ENCODE measurements at regions not wholly inside any gene's neighbourhood (a gene's known extent, or its start where the extent isn't known, plus 50 kb on each side); places are given as distances from the start of the nearest gene placed in this dataset.
A peak's percentile ranks its signal among the peaks of the same experiment; 100 is the strongest.
"Not testable (repeated sequence)": the region's sequence is repeated elsewhere in the genome, so short reads cannot be mapped to it uniquely, and the experiment has no call there.

GRCh38 chr9:81014945-81015344 lies 674.4 kb downstream of the TLE1 start:
- DNase-seq (ENCODE audit: low read depth, low spot score), result not testable (repeated sequence)

GRCh38 chr9:81013191-81013590 lies 676.2 kb downstream of the TLE1 start:
- peak; percentile 38 for DNase-seq (ENCODE audit: low read depth, low spot score)

- no peak for DNase-seq (ENCODE audit: low read depth, low spot score)
These were observed 686.4 kb downstream of the TLE1 start for GRCh38 chr9:81002906-81003305.

- DNase-seq (ENCODE audit: low read depth, low spot score), result peak; percentile 20
These were observed 687.1 kb downstream of the TLE1 start for GRCh38 chr9:81002242-81002641.

- DNase-seq (ENCODE audit: low read depth, low spot score), result no peak
These were observed 693.6 kb downstream of the TLE1 start for GRCh38 chr9:80995759-80996158.

GRCh38 chr9:80994892-80995291 lies 694.5 kb downstream of the TLE1 start:
- no peak for DNase-seq (ENCODE audit: low read depth, low spot score)

DNA sequence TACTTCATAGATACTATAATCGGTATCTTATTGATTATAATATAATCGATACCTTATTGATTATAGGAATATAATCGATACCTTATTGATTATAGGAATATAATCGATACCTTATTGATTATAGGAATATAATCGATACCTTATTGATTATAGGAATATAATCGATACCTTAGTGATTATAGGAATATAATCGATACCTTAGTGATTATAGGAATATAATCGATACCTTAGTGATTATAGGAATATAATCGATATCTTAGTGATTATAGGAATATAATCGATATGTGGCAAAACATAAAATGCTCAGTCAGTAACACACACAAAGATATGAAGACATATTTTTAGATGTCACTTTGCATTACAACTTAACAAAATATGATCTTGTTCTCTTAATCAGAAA lies 703.8 kb downstream of the TLE1 start:
- DNase-seq (ENCODE audit: low read depth, low spot score), result not testable (repeated sequence)

DNA sequence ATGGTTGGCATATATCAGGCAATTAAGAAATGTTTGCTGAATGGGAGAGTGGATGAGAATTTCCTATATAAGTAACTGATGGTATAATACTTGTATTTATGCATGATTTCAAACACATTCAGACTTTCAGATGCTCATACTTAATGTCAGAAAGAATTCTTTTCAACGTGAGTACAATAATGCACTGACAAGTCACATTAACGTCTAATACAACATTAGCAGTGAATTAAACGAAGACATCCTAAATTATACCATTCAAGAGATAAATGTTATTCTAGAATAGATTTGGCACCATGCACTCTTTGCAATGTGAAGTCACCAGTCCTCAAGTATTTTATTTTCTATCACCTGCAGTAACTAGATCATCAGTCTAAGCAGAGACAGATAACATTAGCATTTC lies 712.9 kb downstream of the TLE1 start:
- no peak for DNase-seq (ENCODE audit: low read depth, low spot score)

- DNase-seq (ENCODE audit: low read depth, low spot score), result not testable (repeated sequence)
These were observed 719.0 kb downstream of the TLE1 start for GRCh38 chr9:80970377-80970776.

DNA sequence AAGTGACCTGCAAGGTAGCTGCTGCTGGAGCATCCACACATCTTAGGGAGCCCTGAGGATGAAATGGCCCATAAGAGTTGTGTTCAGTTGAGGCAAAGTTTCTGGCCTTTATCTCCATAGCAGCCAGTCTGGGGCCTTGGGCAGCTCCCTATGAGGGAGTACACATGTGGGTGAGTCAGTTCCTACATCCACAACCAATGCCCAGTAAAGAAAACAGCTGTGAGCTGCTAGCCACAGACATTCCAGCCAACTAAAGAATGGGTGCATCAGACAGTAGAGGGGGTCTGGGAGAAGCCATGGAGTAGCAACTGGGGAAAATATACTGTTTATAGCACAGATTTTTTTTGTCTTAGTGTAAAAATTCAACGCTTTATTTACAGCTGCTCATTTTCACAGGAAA lies 720.7 kb downstream of the TLE1 start:
- DNase-seq (ENCODE audit: low read depth, low spot score), result no peak

- DNase-seq (ENCODE audit: low read depth, low spot score), result no peak
These were observed 724.4 kb downstream of the TLE1 start for GRCh38 chr9:80964914-80965313.

DNA sequence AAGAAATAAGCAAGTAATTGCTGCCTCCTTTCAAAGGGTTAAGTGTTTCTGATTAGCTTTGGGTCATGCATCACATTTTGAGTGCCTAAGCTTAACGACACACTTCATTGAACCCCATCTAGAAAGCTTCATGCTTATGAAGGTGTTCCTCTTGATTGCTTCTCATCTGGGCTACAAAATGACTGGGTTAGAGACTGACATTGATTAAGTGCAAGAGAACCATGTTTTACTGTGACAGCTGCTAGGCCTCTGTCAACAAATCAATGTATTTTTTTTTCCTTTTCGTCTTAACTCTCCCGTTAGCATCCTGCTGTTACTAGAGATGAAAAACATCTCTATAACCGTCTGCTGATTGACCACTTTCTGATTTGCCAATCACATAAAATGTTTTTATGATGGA lies 725.0 kb downstream of the TLE1 start:
- no peak for DNase-seq (ENCODE audit: low read depth, low spot score)

GRCh38 chr9:80957801-80958200 lies 731.5 kb downstream of the TLE1 start:
- DNase-seq (ENCODE audit: low read depth, low spot score), result no peak

DNA sequence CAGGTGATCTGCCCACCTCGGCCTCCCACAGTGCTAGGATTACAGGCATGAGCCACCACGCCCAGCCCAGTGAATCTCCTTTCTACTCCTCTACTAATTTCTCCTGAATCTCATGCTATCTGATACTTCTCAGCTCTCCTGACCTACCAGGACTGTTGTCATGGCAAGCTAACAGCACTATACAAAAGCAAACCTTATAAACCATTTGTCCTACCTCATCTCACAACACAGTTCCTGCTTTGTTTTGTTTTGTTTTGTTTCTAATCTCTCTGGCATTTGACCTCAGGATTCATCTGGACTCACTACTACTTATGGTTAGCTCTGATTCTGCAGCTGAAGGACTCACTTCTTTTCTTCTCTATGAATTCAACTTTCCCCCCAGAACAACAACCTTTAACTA lies 734.8 kb downstream of the TLE1 start:
- DNase-seq (ENCODE audit: low read depth, low spot score), result no peak

DNA sequence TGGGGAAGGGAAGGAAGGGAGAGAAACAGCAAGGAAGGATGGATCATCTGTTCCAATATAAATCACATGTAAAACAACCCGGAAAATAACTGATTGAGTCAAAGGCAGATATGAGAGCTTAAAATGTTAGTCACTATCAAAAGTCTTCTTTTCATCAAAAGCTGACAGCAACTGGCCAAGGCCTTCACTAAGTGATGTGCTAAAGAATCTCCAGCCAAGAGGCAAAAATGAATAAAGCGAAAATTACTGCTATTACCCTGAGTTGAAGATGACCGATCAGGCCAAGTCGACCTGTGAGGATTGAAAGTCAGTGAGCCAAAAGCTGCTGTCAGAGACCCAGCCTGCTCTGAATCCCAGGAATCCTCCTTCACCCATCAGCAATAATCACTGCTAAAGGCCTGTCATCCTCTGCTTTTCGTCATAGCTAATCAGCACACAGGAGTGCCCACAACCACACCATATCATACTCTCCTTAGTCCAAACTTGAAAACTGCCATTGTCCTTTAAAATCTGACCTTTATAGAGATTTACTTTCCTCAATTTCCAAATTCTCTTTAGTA lies 736.9 kb downstream of the TLE1 start:
- DNase-seq (ENCODE audit: low read depth, low spot score), result no peak

DNA sequence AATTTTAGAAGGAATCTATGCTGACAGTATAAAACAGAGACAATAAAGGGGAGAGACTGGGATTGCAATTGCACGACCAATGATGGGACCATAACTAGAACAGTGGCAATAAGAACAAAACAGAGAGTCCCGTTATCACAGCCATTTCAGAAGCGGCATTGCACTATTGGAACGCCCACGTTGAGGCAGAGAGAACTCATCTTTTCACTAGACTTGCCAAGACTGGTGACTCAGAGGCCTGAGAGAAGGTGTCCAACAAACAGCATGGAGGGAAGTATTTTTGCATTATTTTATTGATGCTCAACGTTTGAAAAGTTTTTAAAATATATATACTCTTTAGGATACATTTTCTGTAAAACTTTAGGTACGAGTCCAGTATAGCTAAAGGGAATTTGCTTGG lies 737.7 kb downstream of the TLE1 start:
- no peak for DNase-seq (ENCODE audit: low read depth, low spot score)

DNA sequence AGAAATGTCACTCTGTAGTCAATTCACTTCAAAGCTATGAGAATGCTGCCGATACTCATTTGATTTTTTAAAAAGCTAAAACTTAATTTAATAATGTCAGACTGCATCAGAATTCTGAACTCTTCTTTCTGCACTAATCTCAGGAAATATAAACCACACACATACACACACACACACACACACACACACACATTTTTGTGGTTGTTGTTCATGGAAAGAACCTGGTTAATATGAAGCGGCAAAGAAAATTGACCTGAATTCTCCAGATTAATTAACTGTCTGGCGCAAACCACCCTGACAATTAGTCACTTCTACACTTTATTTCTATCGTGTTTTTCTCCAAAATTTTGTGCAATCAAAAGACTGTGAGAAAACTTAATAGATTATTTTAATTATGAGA lies 740.5 kb downstream of the TLE1 start:
- no peak for DNase-seq (ENCODE audit: low read depth, low spot score)

DNA sequence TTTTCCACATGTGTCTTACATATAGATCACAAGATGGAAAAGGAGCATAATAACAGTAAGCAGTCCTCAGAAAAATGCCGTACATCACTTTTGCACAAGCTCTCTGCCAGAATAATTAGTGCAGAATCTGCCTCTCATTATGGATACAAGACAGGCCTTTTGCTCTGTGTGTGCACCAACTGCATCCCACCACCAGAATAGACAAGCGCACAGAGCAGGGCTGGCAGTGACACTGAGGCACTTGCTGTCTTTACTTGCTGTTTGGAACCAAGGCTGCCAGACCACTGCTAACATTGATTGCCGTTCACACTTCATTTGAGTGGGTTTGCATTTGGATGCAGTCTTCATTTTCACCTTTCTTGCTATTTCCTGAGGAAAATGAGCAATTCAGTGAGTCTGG lies 741.3 kb downstream of the TLE1 start:
- DNase-seq (ENCODE audit: low read depth, low spot score), result no peak

- DNase-seq (ENCODE audit: low read depth, low spot score), result no peak
These were observed 742.7 kb downstream of the TLE1 start for GRCh38 chr9:80946496-80947170.

DNA sequence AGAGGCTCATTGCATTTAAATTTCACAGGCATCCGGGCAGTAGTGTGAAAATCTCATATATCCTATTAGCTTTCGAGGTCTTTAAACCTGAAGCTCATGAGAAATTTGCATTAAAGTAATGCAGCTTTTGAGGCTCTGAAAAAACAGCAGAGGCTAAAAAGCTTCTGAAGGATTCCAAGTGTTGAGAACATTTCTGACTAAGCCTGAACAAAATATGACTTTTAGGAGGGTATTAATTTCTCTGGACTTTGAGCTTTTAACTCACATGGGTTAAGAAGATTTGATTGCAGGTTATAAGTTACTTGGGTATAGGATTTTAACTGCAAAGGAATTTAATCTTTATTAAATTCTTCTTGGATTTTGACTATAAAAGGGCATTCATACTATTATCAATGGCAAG lies 743.9 kb downstream of the TLE1 start:
- DNase-seq (ENCODE audit: low read depth, low spot score), result no peak

DNA sequence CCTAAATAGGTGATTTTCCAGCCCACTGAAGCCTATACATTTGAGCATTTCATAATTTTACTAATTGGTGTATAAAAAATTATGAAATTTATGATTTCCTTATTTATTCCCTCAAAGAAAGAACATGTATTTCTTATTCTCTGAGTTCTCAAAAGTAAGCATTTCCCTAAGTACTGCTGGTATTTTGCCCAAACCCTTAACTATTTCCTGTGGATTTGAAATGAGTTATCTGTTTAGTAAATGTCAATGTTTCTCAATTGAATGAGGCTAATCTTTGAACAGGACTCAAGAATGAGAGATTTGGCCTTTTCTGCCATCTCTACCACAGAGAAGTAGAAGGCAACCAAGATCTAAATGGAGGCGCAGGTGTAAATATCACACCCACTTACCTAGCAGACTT lies 751.7 kb downstream of the TLE1 start:
- DNase-seq (ENCODE audit: low read depth, low spot score), result no peak

GRCh38 chr9:80934095-80934494 lies 755.3 kb downstream of the TLE1 start:
- no peak for DNase-seq (ENCODE audit: low read depth, low spot score)

DNA sequence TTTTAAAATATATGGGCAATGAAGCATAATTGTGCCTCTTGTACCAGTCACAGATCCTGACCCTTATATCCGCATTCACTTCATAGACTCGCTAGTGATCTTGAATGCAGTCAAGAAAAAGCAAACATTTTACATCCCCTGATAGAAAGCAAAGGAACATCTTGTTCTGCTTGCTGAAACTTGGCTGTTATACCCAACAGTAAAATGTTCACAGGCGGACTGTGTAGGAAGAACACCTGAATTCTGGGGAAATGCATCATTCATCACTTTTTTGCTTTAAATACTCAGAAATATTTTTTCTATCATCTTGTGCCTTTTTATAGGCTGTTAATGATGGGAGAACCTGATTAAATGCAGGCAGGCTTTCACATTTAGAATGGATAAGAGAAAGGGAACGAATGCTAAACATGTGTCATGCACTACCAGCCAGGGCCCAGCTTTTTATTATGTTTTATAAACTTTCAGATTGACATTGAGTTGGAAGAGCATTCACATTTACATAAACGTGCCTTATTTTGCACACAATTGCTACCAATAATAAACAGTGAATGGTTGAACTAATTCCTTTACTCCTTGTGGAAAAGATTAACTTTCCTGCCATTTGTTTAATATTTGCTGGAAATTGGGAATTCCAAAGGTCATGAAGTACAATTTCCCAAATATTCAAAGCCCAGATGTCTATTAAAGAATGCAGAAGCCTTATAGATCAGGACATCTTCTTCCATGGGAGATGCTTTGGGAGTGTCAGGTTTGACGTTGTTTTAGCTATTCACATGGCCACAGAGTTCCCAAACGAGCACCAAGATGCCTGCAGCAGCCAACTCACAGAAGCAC lies 756.2 kb downstream of the TLE1 start:
- no peak for DNase-seq (ENCODE audit: low read depth, low spot score)
